ENCODE measurements at regions not wholly inside any gene's neighbourhood (a gene's known extent, or its start where the extent isn't known, plus 50 kb on each side); places are given as distances from the start of the nearest gene placed in this dataset.

- POLR2A ChIA-PET: no interaction called here
- no peaks in the 10 kb centered on the region for H3K27me3 Mint-ChIP-seq
- H3K27ac Mint-ChIP-seq: no peak overlapping the region
- ATAC-seq (ENCODE audit: low read depth) (no peak), DNase-seq (no peak)
- CTCF ChIA-PET: no interaction called here
- TF ChIP-seq, protein P1, sequence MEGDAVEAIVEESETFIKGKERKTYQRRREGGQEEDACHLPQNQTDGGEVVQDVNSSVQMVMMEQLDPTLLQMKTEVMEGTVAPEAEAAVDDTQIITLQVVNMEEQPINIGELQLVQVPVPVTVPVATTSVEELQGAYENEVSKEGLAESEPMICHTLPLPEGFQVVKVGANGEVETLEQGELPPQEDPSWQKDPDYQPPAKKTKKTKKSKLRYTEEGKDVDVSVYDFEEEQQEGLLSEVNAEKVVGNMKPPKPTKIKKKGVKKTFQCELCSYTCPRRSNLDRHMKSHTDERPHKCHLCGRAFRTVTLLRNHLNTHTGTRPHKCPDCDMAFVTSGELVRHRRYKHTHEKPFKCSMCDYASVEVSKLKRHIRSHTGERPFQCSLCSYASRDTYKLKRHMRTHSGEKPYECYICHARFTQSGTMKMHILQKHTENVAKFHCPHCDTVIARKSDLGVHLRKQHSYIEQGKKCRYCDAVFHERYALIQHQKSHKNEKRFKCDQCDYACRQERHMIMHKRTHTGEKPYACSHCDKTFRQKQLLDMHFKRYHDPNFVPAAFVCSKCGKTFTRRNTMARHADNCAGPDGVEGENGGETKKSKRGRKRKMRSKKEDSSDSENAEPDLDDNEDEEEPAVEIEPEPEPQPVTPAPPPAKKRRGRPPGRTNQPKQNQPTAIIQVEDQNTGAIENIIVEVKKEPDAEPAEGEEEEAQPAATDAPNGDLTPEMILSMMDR (IDR thresholded peaks at IDR 0.05): no peak
- no peaks in the 10 kb centered on the region for H3K36me3 Mint-ChIP-seq (ENCODE audit: low read depth)
- H3K9me3 Mint-ChIP-seq: no peaks in the 10 kb centered on the region
- intact Hi-C loops (cut with micrococcal nuclease): no loop called here
- no peaks in the 10 kb centered on the region for H3K4me1 Mint-ChIP-seq
- H3K4me3 Mint-ChIP-seq: no peak overlapping the region
Observed at GRCh38 chr13:80083853-80084676, 256.9 kb downstream of the SPRY2 start.

DNA sequence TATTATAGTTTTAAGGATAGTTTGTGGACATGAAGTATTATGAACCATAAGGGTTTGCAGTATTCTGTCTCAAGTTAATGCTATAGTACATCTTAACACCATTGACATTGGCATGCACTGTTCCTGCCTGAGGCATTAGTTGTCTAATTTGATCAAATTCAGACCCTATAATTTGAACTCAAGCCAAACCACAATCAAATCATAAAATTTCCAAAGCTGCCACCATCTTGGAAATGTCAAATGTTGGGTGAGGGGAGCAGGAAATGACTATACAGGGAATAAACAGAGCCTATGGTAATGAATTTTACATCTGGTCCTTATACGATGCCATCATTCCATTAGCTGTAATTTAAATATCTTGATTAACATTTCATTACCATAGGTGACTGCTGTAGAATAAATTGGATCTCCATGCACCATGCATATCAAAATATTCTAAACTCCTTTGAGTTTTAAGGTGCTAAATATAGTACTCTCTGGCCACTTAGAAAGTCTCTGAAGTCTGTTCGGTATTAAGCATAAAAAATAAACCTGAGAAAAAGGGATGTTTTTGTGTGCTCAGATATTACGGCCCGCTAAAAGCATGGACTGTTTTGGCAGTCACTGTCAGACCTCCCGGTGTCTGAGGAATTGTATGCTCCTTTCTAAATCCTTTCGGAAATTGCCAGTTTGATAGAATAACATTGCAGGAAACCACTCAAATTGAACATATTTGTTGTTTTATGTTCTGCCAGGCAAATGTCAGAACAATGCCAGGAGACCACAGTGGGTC is 257.7 kb downstream of the SPRY2 start:
- intact Hi-C loops (cut with micrococcal nuclease): no loop called here
- ChIA-PET CTCF (no interaction called here), POLR2A (no interaction called here)
- ATAC-seq (ENCODE audit: low read depth) (no peak), DNase-seq (no peak)
- Mint-ChIP-seq H3K4me3 (no peak overlapping the region), H3K27ac (no peak overlapping the region), H3K36me3 (ENCODE audit: low read depth) (no peaks in the 10 kb centered on the region), H3K27me3 (no peaks in the 10 kb centered on the region), H3K9me3 (no peaks in the 10 kb centered on the region), H3K4me1 (no peaks in the 10 kb centered on the region)
- TF ChIP-seq, protein P1 (IDR thresholded peaks at IDR 0.05): no peak

GRCh38 chr13:80082396-80083080 is 258.4 kb downstream of the SPRY2 start:
- ChIA-PET POLR2A (no interaction called here), CTCF (no interaction called here)
- DNase-seq: no peak
- Mint-ChIP-seq H3K9me3 (no peaks in the 10 kb centered on the region), H3K36me3 (ENCODE audit: low read depth) (no peaks in the 10 kb centered on the region), H3K27ac (no peak overlapping the region), H3K4me1 (no peaks in the 10 kb centered on the region), H3K4me3 (no peak overlapping the region), H3K27me3 (no peaks in the 10 kb centered on the region)
- intact Hi-C loops (cut with micrococcal nuclease): no loop called here
- ATAC-seq (ENCODE audit: low read depth): no peak
- TF ChIP-seq, protein P1 (IDR thresholded peaks at IDR 0.05): no peak

- H3K27me3 Mint-ChIP-seq: no peaks in the 10 kb centered on the region
- DNase-seq: no peak
- POLR2A ChIA-PET: no interaction called here
- intact Hi-C loops (cut with micrococcal nuclease): no loop called here
- no peaks in the 10 kb centered on the region for H3K36me3 Mint-ChIP-seq (ENCODE audit: low read depth)
- no peak overlapping the region for H3K4me3 Mint-ChIP-seq
- no peaks in the 10 kb centered on the region for H3K9me3 Mint-ChIP-seq
- no peaks in the 10 kb centered on the region for H3K4me1 Mint-ChIP-seq
- H3K27ac Mint-ChIP-seq: no peak overlapping the region
- ATAC-seq (ENCODE audit: low read depth): no peak
- TF ChIP-seq, protein P1 (IDR thresholded peaks at IDR 0.05): no peak
- CTCF ChIA-PET: no interaction called here
Observed at GRCh38 chr13:80074811-80075210, 266.1 kb downstream of the SPRY2 start.

GRCh38 chr13:80074143-80074752 is 266.7 kb downstream of the SPRY2 start:
- intact Hi-C loops (cut with micrococcal nuclease): no loop called here
- no peaks in the 10 kb centered on the region for H3K9me3 Mint-ChIP-seq
- H3K27me3 Mint-ChIP-seq: no peaks in the 10 kb centered on the region
- DNase-seq (no peak), ATAC-seq (ENCODE audit: low read depth) (no peak)
- H3K4me3 Mint-ChIP-seq: no peak overlapping the region
- no peaks in the 10 kb centered on the region for H3K36me3 Mint-ChIP-seq (ENCODE audit: low read depth)
- POLR2A ChIA-PET: no interaction called here
- no peaks in the 10 kb centered on the region for H3K4me1 Mint-ChIP-seq
- CTCF ChIA-PET: no interaction called here
- TF ChIP-seq, protein P1 (IDR thresholded peaks at IDR 0.05): no peak
- no peak overlapping the region for H3K27ac Mint-ChIP-seq
